GM21515 (cell line): ENCODE measurements at regions not wholly inside any gene's neighbourhood (a gene's known extent, or its start where the extent isn't known, plus 50 kb on each side); places are given as distances from the start of the nearest gene placed in this dataset.

Experiments
- ATAC-seq: cut with Tn5 transposase; IDR thresholded peaks from one replicate; pipeline ENCODE4 v1.9.1; 2021; ENCODE audit not compliant: unreplicated experiment

- no peak for ATAC-seq
Measured at GRCh38 chr7:136049818-136050461, 72.8 kb upstream of the MTPN start.

GRCh38 chr7:136049117-136049516 is 72.0 kb upstream of the MTPN start:
- ATAC-seq: no peak

- ATAC-seq: no peak
Measured at GRCh38 chr7:136046548-136046947, 69.4 kb upstream of the MTPN start.

GRCh38 chr7:136045992-136046391 is 68.8 kb upstream of the MTPN start:
- ATAC-seq: no peak

GRCh38 chr7:136045181-136045580 is 68.0 kb upstream of the MTPN start:
- no peak for ATAC-seq

DNA sequence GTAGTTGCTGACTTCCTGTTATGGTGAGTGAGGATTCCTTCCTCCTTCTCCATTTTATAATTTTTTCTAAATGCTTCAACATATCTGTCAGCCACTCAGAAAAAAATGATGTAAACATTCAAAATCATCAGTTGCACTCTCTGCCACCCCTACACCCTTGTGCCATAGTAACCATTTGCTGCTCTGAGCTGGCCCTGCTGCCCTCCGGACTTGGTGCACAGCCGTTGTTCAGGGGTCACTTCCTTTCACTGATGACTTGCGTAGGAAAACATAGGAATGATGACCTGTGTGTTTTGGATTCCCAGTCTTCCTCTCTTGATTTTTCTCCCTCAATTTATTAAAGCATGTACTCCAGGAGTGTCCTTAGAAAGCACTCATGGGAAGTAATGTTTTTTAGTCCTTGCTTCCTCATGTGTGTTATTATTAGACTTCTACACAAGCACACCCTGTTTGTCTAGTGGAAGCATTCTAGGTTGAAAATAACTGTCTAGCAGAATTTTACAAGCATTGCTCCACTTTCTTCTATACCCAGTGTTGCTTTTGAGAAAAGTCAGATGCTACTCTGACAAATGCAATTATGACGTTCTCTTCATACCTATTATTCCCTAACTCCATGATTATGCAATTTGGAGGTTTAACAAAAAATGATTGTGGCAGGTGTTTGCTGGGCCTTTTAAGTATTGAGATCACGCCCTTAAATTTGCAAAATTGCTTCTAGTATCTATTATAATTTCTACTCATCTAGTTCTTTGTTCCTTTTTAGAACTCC is 62.6 kb upstream of the MTPN start:
- no peak for ATAC-seq

DNA sequence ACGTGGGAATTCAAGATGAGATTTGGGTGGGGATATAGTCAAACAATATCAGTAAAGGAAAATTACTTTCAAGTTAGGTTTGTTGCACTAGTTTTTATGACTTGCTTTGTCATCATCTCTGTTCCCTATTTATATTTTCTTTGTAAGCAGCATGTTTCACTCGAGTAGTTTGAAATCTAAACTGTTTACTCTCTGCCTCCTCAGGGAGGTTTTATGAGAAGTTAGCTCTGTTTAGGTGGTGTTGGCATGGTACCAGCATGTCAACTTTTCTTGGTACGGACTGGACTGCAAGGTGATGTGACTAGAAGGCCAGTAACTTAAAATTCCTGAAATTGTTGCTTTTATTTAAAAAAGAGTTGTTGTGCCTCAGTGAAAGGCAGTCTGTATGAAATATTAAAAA is 59.2 kb upstream of the MTPN start:
- no peak for ATAC-seq

DNA sequence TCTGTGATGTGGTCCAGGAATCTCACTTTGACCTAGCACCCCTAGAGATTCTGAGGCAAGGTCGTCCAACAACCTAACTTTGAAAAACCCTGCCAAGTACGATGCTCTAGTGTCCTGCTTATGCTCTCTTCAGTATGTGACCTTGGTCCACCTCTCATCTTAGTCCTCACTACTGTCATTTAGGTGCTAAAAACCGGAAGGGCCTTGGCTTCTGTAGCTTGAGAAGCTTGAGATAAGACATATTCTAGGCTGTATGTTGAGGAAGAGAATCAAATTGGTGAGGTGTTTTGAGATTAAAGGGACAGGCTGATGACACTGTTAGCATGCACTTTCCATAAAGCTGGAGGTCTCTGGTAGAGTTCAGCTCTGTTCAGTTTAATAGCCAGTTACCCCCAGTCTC is 57.0 kb upstream of the MTPN start:
- ATAC-seq: no peak

DNA sequence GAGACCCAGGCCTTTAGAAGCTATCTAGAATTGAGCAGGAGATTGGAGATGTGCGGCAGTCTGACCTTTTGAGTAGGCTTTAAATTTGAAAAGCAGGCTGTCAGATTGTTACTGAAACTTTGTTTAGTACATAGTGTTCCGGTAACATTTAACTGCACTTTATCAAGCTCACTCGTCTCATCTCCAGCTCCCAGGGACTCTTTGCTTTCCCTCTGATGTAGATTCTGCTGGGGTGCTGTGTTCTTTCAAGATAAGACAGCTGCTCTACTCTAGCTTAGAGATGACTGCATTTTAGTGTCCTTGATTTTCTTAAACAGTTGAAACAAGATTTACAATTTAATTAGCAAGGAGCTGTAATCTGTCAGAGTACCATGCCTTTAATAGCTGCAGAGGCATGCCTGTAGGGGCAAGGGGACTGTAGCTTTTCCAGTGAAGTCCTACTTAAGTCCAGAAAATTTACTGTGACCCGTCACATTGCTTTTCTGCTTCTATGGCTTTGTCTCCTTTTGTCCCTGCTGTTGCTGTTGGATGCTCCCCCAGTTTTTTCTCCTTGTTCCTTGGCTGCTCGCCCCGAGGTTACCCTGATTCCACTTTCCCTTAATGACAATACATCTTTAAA is 56.4 kb upstream of the MTPN start:
- ATAC-seq: no peak

DNA sequence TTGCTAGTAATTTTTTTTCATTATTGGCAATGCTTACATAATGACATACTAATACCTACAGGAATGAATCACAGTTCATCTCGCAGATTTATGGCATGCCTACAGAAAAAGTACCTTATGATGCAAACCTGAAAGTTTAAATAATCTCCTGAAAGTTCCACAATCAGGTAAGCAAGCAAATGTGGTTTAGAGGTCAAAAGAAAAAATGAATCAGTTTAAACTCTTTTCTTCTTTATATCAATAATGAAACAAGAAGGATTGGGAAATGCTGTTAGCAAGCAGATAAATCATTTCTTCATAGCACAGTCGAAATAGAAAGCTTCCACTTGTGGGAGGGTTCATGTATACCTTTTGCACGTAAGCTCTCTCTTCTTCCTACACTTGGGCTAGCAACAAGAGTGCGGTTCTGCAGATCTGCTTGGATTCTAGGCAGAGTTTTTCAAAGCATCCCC is 53.7 kb upstream of the MTPN start:
- ATAC-seq: peak; percentile 75

- ATAC-seq: no peak
Measured at GRCh38 chr7:136030330-136030729, 53.2 kb upstream of the MTPN start.

- ATAC-seq: no peak
Measured at GRCh38 chr7:136027160-136027559, 50.0 kb upstream of the MTPN start.
